IMR-90 (cell line): ENCODE measurements at regions not wholly inside any gene's neighbourhood (a gene's known extent, or its start where the extent isn't known, plus 50 kb on each side); places are given as distances from the start of the nearest gene placed in this dataset.

Experiments used
- ATAC-seq: fragments of 200-7000 bp; cut with Tn5 transposase; 2 replicates; pipeline ENCODE4 v1.9.1; 2020; ENCODE audit warnings: low read depth, mild to moderate bottlenecking, moderate library complexity
- BruUV-seq: library from RNA; stranded (reverse); fragments of 400-500 nt; replicated peaks from 2 replicates; lab custom pipeline; 2021; lab: Mats Ljungman, UMichigan
- CTCF ChIA-PET: fragments of 300-600 bp; formaldehyde crosslinking; extraction: SDS; loops from one replicate; lab custom pipeline; 2021; ENCODE audit warnings: antibody characterized with exemption; lab: Yijun Ruan, JAX
- POLR2A ChIA-PET: fragments of 300-600 bp; sonication (Branson Sonifier 250); formaldehyde crosslinking; loops from one replicate; lab custom pipeline; 2022; ENCODE audit warnings: antibody characterized with exemption; ENCODE audit not compliant: unreplicated experiment; lab: Charles Lee
- DNase-seq: peaks from one replicate; pipeline ENCODE4 v3.0.0; 2013
- H2AFZ ChIP-seq: replicated peaks from 2 replicates; pipeline ENCODE3; 2013; ENCODE audit warnings: low read length, mild to moderate bottlenecking; ENCODE audit not compliant: poor library complexity
- H2AK5ac ChIP-seq: 2 replicates; pipeline ENCODE4 v1.6.1; 2013; ENCODE audit warnings: low read depth, low read length, inconsistent platforms
- H2AK9ac ChIP-seq: replicated peaks from 2 replicates; pipeline ENCODE3; 2013; ENCODE audit warnings: mild to moderate bottlenecking, low read depth, low read length, moderate library complexity; ENCODE audit not compliant: poor library complexity
- H2BK120ac ChIP-seq: 2 replicates; pipeline ENCODE4 v1.6.1; 2013; ENCODE audit warnings: low read depth, low read length, inconsistent platforms
- H2BK15ac ChIP-seq: 3 replicates; pipeline ENCODE4 v1.6.1; 2013; ENCODE audit warnings: low read depth, low read length, inconsistent platforms
- H2BK20ac ChIP-seq: 2 replicates; pipeline ENCODE4 v1.6.1; 2013; ENCODE audit warnings: low read depth, mild to moderate bottlenecking, inconsistent platforms, low read length, moderate library complexity
- H2BK5ac ChIP-seq: 2 replicates; pipeline ENCODE4 v1.6.1; 2013; ENCODE audit warnings: mild to moderate bottlenecking, low read depth, low read length, inconsistent platforms; ENCODE audit not compliant: poor library complexity, severe bottlenecking
- H3K14ac ChIP-seq: replicated peaks from 2 replicates; pipeline ENCODE4 v1.6.1; 2013; ENCODE audit warnings: low read depth, low read length, inconsistent platforms
- H3K18ac ChIP-seq: 2 replicates; pipeline ENCODE4 v1.6.1; 2013; ENCODE audit warnings: low read depth, low read length, control low read depth
- H3K23ac ChIP-seq: 2 replicates; pipeline ENCODE4 v1.6.1; 2013; ENCODE audit warnings: low read depth, low read length, inconsistent platforms
- H3K27ac ChIP-seq: 2 replicates; pipeline ENCODE4 v1.5.1; 2013; ENCODE audit warnings: mild to moderate bottlenecking, control low read depth, low read length; ENCODE audit not compliant: insufficient read depth
- H3K27me3 ChIP-seq: 2 replicates; pipeline ENCODE4 v1.6.1; 2013; ENCODE audit warnings: low read length; ENCODE audit not compliant: control insufficient read depth, insufficient read depth
- H3K36me3 ChIP-seq: 2 replicates; pipeline ENCODE4 v1.6.1; 2013; ENCODE audit warnings: low read length, mixed read lengths; ENCODE audit not compliant: control insufficient read depth, insufficient read depth
- H3K4ac ChIP-seq: 2 replicates; pipeline ENCODE4 v1.6.1; 2013; ENCODE audit warnings: low read depth, low read length, inconsistent platforms
- H3K4me1 ChIP-seq: 2 replicates; pipeline ENCODE4 v1.6.1; 2013; ENCODE audit warnings: low read length, mixed read lengths; ENCODE audit not compliant: control insufficient read depth, insufficient read depth
- H3K4me2 ChIP-seq: 2 replicates; pipeline ENCODE4 v1.6.1; 2013; ENCODE audit warnings: low read depth, mild to moderate bottlenecking, control low read depth, low read length, moderate library complexity
- H3K4me3 ChIP-seq: 2 replicates; pipeline ENCODE4 v1.5.1; 2013; ENCODE audit warnings: low read depth, mild to moderate bottlenecking, control low read depth, low read length, moderate library complexity; ENCODE audit not compliant: insufficient read depth
- H3K56ac ChIP-seq: 2 replicates; pipeline ENCODE4 v1.6.1; 2013; ENCODE audit warnings: low read length, inconsistent platforms; ENCODE audit not compliant: insufficient read depth; ENCODE audit errors: extremely low read depth
- H3K79me1 ChIP-seq, 2 experiments: 2 replicates each; pipeline ENCODE4 v1.6.1; 2013; ENCODE audit warnings: low read length in 2 of 2, inconsistent platforms in 1 of 2, low read depth in 1 of 2
- H3K9ac ChIP-seq: 2 replicates; pipeline ENCODE4 v1.6.1; 2013; ENCODE audit warnings: low read depth, low read length, control low read depth
- H3K9me1 ChIP-seq: 2 replicates; pipeline ENCODE4 v1.6.1; 2013; ENCODE audit warnings: low read length, inconsistent platforms; ENCODE audit not compliant: insufficient read depth
- H3K9me3 ChIP-seq: 2 replicates; pipeline ENCODE4 v1.6.1; 2013; ENCODE audit warnings: low read length; ENCODE audit not compliant: control insufficient read depth, insufficient read depth
- H4K20me1 ChIP-seq: 2 replicates; pipeline ENCODE4 v1.6.1; 2013; ENCODE audit warnings: low read length, inconsistent platforms; ENCODE audit not compliant: insufficient read depth
- H4K5ac ChIP-seq: 2 replicates; pipeline ENCODE4 v1.6.1; 2013; ENCODE audit warnings: mild to moderate bottlenecking, low read depth, low read length, control low read depth
- H4K8ac ChIP-seq, 2 experiments: 2 replicates each; pipeline ENCODE4 v1.6.1; 2013; ENCODE audit warnings: low read depth in 2 of 2, low read length in 2 of 2, control low read depth in 1 of 2, inconsistent platforms in 1 of 2
- H4K91ac ChIP-seq: 2 replicates; pipeline ENCODE4 v1.6.1; 2013; ENCODE audit warnings: low read depth, low read length, inconsistent platforms; ENCODE audit not compliant: insufficient read depth
- RAD21 ChIP-seq: IDR thresholded peaks from 2 replicates; pipeline ENCODE4 v1.6.1; 2012; ENCODE audit warnings: low read length, improper control_type of control experiment
- WGBS, 2 experiments: methylation state at CpG; one replicate each; pipeline versions ENCODE4 v1.1.5 to v1.1.7; 2013; ENCODE audit warnings: missing lambda C conversion rate in 2 of 2; ENCODE audit not compliant: insufficient read length in 1 of 2; ENCODE audit errors: extremely low coverage in 2 of 2; 5-methylcytosine and 5-hydroxymethylcytosine counted together
- dilution Hi-C: fragments of 300-500 bp; cut with HindIII; formaldehyde crosslinking; loops from one replicate; pipeline ENCODE4 v1.14.3; 2018; ENCODE audit warnings: low sequenced_read_pairs; ENCODE audit not compliant: unreplicated experiment
- in situ Hi-C: fragments of 300-500 bp; cut with MboI; formaldehyde crosslinking; loops from 3 replicates; pipeline ENCODE4 v1.14.3; 2019; ENCODE audit warnings: low sequenced_read_pairs, inconsistent platforms, mixed read lengths
- intact Hi-C: fragments of 100-400 bp; cut with micrococcal nuclease; formaldehyde crosslinking; loops from 2 replicates; pipeline ENCODE4 v1.10.0; 2022
- TF ChIP-seq, protein P1 (sequence below): fragments of 150-350 bp; IDR thresholded peaks from 2 replicates; pipeline ENCODE4 v1.6.1; 2016; ENCODE audit warnings: low read depth, mild to moderate bottlenecking, low read length, moderate library complexity, borderline replicate concordance

- no TSS peak for BruUV-seq
- WGBS, 2 experiments = no CpG with 5 or more reads among the region's 4 CpGs
- TF ChIP-seq, protein P1, sequence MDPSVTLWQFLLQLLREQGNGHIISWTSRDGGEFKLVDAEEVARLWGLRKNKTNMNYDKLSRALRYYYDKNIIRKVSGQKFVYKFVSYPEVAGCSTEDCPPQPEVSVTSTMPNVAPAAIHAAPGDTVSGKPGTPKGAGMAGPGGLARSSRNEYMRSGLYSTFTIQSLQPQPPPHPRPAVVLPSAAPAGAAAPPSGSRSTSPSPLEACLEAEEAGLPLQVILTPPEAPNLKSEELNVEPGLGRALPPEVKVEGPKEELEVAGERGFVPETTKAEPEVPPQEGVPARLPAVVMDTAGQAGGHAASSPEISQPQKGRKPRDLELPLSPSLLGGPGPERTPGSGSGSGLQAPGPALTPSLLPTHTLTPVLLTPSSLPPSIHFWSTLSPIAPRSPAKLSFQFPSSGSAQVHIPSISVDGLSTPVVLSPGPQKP = no peak
- no peak for TF ChIP-seq RAD21
- Histone ChIP-seq H4K5ac (no peak overlapping the region), H3K4me1 (no peaks in the 10 kb centered on the region), H3K27me3 (no peaks in the 10 kb centered on the region), H2BK20ac (no peak overlapping the region), H2AK9ac (no peak overlapping the region), H3K4ac (no peak overlapping the region), H3K23ac (no peak overlapping the region), H4K91ac (no peak overlapping the region), H4K8ac (no peak overlapping the region), H3K79me1 (no peaks in the 10 kb centered on the region), H3K9ac (no peak overlapping the region), H2AK5ac (no peak overlapping the region), H3K27ac (no peak overlapping the region), H3K4me2 (no peak overlapping the region), H4K20me1 (no peaks in the 10 kb centered on the region), H2BK5ac (no peak overlapping the region), H3K56ac (no peak overlapping the region), H3K36me3 (no peaks in the 10 kb centered on the region), H3K9me1 (no peaks in the 10 kb centered on the region), H2BK120ac (no peak overlapping the region), H3K9me3 (peaks cover 8% of the 10 kb centered on the region), H2BK15ac (no peak overlapping the region), H3K4me3 (no peak overlapping the region), H3K18ac (no peak overlapping the region), H2AFZ (no peak overlapping the region), H3K14ac (no peak overlapping the region)
- intact Hi-C loops (no loop called here), in situ Hi-C loops (no loop called here), dilution Hi-C loops (no loop called here)
- ChIA-PET POLR2A (no interaction called here), CTCF (no interaction called here)
- no peak for ATAC-seq
- DNase-seq = no peak
These were observed 542.3 kb downstream of the EDEM1 start for GRCh38 chr3:5729852-5730251.
